ENCODE measurements at regions not wholly inside any gene's neighbourhood (a gene's known extent, or its start where the extent isn't known, plus 50 kb on each side); places are given as distances from the start of the nearest gene placed in this dataset.

- TF ChIP-seq CREB1 (CRISPR knock-in tag; IDR thresholded peaks at IDR 0.05) (no peak), USF1 (CRISPR knock-in tag; IDR thresholded peaks at IDR 0.05) (no peak), TEAD1 (CRISPR knock-in tag; IDR thresholded peaks at IDR 0.05) (no peak), STAT6 (CRISPR knock-in tag; conservative IDR thresholded peaks at IDR 0.05; ENCODE audit: low read depth) (no peak), ATF6 (CRISPR knock-in tag; IDR thresholded peaks at IDR 0.05) (no peak), MAX (CRISPR knock-in tag; IDR thresholded peaks at IDR 0.05) (no peak), NFYB (CRISPR knock-in tag; conservative IDR thresholded peaks at IDR 0.05; ENCODE audit: low read depth) (no peak), USF2 (CRISPR knock-in tag; IDR thresholded peaks at IDR 0.05) (no peak), PRRX2 (CRISPR knock-in tag; IDR thresholded peaks at IDR 0.05) (no peak), ATF2 (CRISPR knock-in tag; IDR thresholded peaks at IDR 0.05; ENCODE audit: borderline replicate concordance, low read depth) (no peak), ZBTB21 (CRISPR knock-in tag; IDR thresholded peaks at IDR 0.05; ENCODE audit: borderline replicate concordance) (no peak), ZSCAN18 (CRISPR knock-in tag; IDR thresholded peaks at IDR 0.05) (no peak), CTCF (IDR thresholded peaks at IDR 0.05) (no peak), NFE2L1 (CRISPR knock-in tag; IDR thresholded peaks at IDR 0.05) (no peak), MLX (CRISPR knock-in tag; IDR thresholded peaks at IDR 0.05) (no peak), NR3C1 (CRISPR knock-in tag; conservative IDR thresholded peaks at IDR 0.05; ENCODE audit: low read depth) (no peak)
- POLR2A ChIA-PET = interaction anchor here (0.6 kb wide), 1 partner anchor 369 kb away, joined by 8 read pairs; no protein-coding TSS in a partner anchor
- H3K36me3 Mint-ChIP-seq = no peaks in the 10 kb centered on the region
- H3K9me3 Mint-ChIP-seq = no peaks in the 10 kb centered on the region
- CTCF ChIA-PET = interaction anchor here (1.6 kb wide), 1 partner anchor 16 kb away, joined by 7 read pairs; no protein-coding TSS in a partner anchor
- no peak for DNase-seq (ENCODE audit: low spot score)
- peaks cover 9% of the 10 kb centered on the region for H3K4me1 Mint-ChIP-seq
- no peak overlapping the region for H3K4me3 Mint-ChIP-seq
- no peaks in the 10 kb centered on the region for H3K27me3 Mint-ChIP-seq (ENCODE audit: low read depth)
- no peak overlapping the region for H3K27ac Mint-ChIP-seq
- no peak for ATAC-seq
Observed at GRCh38 chr3:190716961-190717360, 145.5 kb downstream of the GMNC start.

Data from WTC11 (cell line).